GM23338 (cell line): ENCODE measurements at regions not wholly inside any gene's neighbourhood (a gene's known extent, or its start where the extent isn't known, plus 50 kb on each side); places are given as distances from the start of the nearest gene placed in this dataset.

Experiments
- ATAC-seq: fragments of 200-7000 bp; cut with Tn5 transposase; 3 replicates; pipeline ENCODE4 v1.9.1; 2020
- DNase-seq: peaks from one replicate; pipeline ENCODE4 v3.0.0-alpha.2; 2015; ENCODE audit warnings: low spot score
- H2AFZ ChIP-seq: fragments of 200-600 bp; sonication (generic); 2 replicates; pipeline ENCODE4 v1.8.0; 2016; ENCODE audit warnings: antibody characterized with exemption, mild to moderate bottlenecking, moderate library complexity
- H3F3A ChIP-seq: fragments of 200-600 bp; sonication (generic); replicated peaks from 2 replicates; pipeline ENCODE4 v1.8.0; 2017; ENCODE audit warnings: antibody characterized with exemption, mixed run types, low read depth
- H3K27ac ChIP-seq: fragments of 200-600 bp; sonication (generic); 2 replicates; pipeline ENCODE4 v1.6.1; 2016; ENCODE audit warnings: low read depth
- H3K27me3 ChIP-seq: fragments of 200-600 bp; sonication (generic); 2 replicates; pipeline ENCODE4 v1.8.0; 2016; ENCODE audit warnings: mild to moderate bottlenecking, mixed run types, moderate library complexity; ENCODE audit not compliant: insufficient read depth
- H3K36me3 ChIP-seq: fragments of 200-600 bp; sonication (generic); 2 replicates; pipeline ENCODE4 v1.8.0; 2016; ENCODE audit warnings: mild to moderate bottlenecking; ENCODE audit not compliant: insufficient read depth
- H3K4me1 ChIP-seq: fragments of 200-600 bp; sonication (generic); 2 replicates; pipeline ENCODE4 v1.8.0; 2016; ENCODE audit warnings: mild to moderate bottlenecking, moderate library complexity; ENCODE audit not compliant: insufficient read depth
- H3K4me2 ChIP-seq: fragments of 200-600 bp; sonication (generic); 2 replicates; pipeline ENCODE4 v1.7.1; 2017; ENCODE audit warnings: mixed run types
- H3K4me3 ChIP-seq: fragments of 200-600 bp; sonication (generic); 2 replicates; pipeline ENCODE4 v1.6.1; 2016; ENCODE audit warnings: mixed run types
- H3K79me2 ChIP-seq: fragments of 200-600 bp; sonication (generic); replicated peaks from 2 replicates; pipeline ENCODE4 v1.8.0; 2017; ENCODE audit warnings: mild to moderate bottlenecking; ENCODE audit not compliant: insufficient read depth
- H3K9me2 ChIP-seq: fragments of 200-600 bp; sonication (generic); 2 replicates; pipeline ENCODE4 v1.8.0; 2017; ENCODE audit not compliant: insufficient read depth
- H4K20me1 ChIP-seq: fragments of 200-600 bp; sonication (generic); replicated peaks from 2 replicates; pipeline ENCODE4 v1.8.0; 2017; ENCODE audit warnings: mild to moderate bottlenecking; ENCODE audit not compliant: insufficient read depth
- H3K27ac Mint-ChIP-seq: 2 replicates; pipeline ENCODE4 v1.8.0; 2020; ENCODE audit warnings: inconsistent platforms, mild to moderate bottlenecking, moderate library complexity, mixed read lengths
- H3K27me3 Mint-ChIP-seq: 3 replicates; pipeline ENCODE4 v1.8.0; 2022; ENCODE audit warnings: low read depth, mild to moderate bottlenecking, moderate library complexity, mixed read lengths, inconsistent platforms; ENCODE audit not compliant: insufficient read depth, poor library complexity
- H3K36me3 Mint-ChIP-seq: 3 replicates; pipeline ENCODE4 v1.8.0; 2021; ENCODE audit warnings: low read depth, mild to moderate bottlenecking, inconsistent platforms, moderate library complexity, mixed read lengths
- H3K4me1 Mint-ChIP-seq: 3 replicates; pipeline ENCODE4 v1.8.0; 2020; ENCODE audit warnings: mild to moderate bottlenecking, inconsistent platforms, mixed read lengths
- H3K4me3 Mint-ChIP-seq: 3 replicates; pipeline ENCODE4 v1.8.0; 2021; ENCODE audit warnings: moderate library complexity, mild to moderate bottlenecking, inconsistent platforms, mixed read lengths
- H3K9me3 Mint-ChIP-seq: 3 replicates; pipeline ENCODE4 v1.8.0; 2020; ENCODE audit warnings: moderate library complexity, mild to moderate bottlenecking, inconsistent platforms, mixed read lengths
- CREB1 ChIP-seq: fragments of 250-450 bp; sonication (Bioruptor Pico); IDR thresholded peaks from 2 replicates; pipeline ENCODE4 v1.5.0; 2020; ENCODE audit warnings: low read depth, mild to moderate bottlenecking, moderate library complexity
- CTCF ChIP-seq, 2 experiments: fragments of 200-600 bp in 1 of 2; sonication (generic) in 1 of 2; conservative IDR thresholded peaks; 2 replicates each; pipeline versions ENCODE4 v1.5.1 to v1.6.1; 2016 to 2017; ENCODE audit warnings: antibody characterized with exemption in 2 of 2, low read depth in 2 of 2, mild to moderate bottlenecking in 2 of 2, moderate library complexity in 1 of 2
- ETS1 ChIP-seq: IDR thresholded peaks from 2 replicates; pipeline ENCODE4 v1.6.1; 2016; ENCODE audit warnings: antibody characterized with exemption
- EZH2 ChIP-seq: fragments of 200-600 bp; sonication (generic); IDR thresholded peaks from one replicate; pipeline ENCODE4 v1.8.0; 2017; ENCODE audit warnings: antibody characterized with exemption, mild to moderate bottlenecking, low read depth; ENCODE audit not compliant: unreplicated experiment
- EZH2phosphoT487 ChIP-seq: fragments of 200-600 bp; sonication (generic); IDR thresholded peaks from one replicate; pipeline ENCODE4 v1.8.1; 2018; ENCODE audit warnings: antibody characterized with exemption; ENCODE audit not compliant: unreplicated experiment
- JUNB ChIP-seq: IDR thresholded peaks from one replicate; pipeline ENCODE4 v1.6.1; 2016; ENCODE audit warnings: antibody characterized with exemption; ENCODE audit not compliant: unreplicated experiment
- NANOG ChIP-seq: IDR thresholded peaks from 2 replicates; pipeline ENCODE4 v1.6.1; 2016; ENCODE audit warnings: antibody characterized with exemption, borderline replicate concordance
- POLR2AphosphoS5 ChIP-seq: IDR thresholded peaks from 2 replicates; pipeline ENCODE4 v1.6.1; 2016; ENCODE audit warnings: antibody characterized with exemption, low read depth
- STAT1 ChIP-seq: IDR thresholded peaks from one replicate; pipeline ENCODE4 v1.6.1; 2016; ENCODE audit warnings: antibody characterized with exemption; ENCODE audit not compliant: unreplicated experiment
- ZNF114 ChIP-seq: fragments of 250-450 bp; sonication (Bioruptor Pico); IDR thresholded peaks from 2 replicates; pipeline ENCODE4 v1.5.0; 2020; ENCODE audit warnings: mild to moderate bottlenecking, moderate library complexity
- ZNF331 ChIP-seq: fragments of 250-450 bp; sonication (Bioruptor Pico); IDR thresholded peaks from 2 replicates; pipeline ENCODE4 v1.5.0; 2020; ENCODE audit warnings: low read depth, mild to moderate bottlenecking, moderate library complexity
- TF ChIP-seq, protein P1 (sequence below): fragments of 250-450 bp; sonication (Bioruptor Pico); IDR thresholded peaks from 2 replicates; pipeline ENCODE4 v1.5.0; 2020; ENCODE audit warnings: mild to moderate bottlenecking, moderate library complexity
- TF ChIP-seq, protein P2 (sequence below): IDR thresholded peaks from one replicate; pipeline ENCODE4 v1.6.1; 2018; ENCODE audit warnings: antibody characterized with exemption; ENCODE audit not compliant: unreplicated experiment

DNA sequence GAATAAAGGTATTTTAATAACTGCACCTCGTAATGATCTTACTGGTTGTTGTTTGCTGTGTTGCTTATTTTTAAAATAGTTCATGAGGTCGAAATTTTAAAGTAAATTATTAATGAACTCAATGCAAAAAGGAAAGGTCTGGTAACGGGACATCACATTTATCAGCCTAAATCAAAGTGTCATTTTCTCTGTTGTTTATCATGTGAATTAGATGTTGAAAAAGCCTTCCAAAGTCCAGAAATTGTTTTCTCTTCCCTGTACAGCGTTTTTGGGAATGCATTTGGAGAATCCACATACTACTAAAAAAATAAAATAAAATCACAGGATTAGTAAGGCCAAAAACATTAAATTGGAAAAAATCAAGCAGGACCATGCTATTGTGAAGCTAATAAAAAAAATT lies 339.2 kb upstream of the NECTIN3 start:
- no peak for DNase-seq
- Histone ChIP-seq H3K36me3 (no peaks in the 10 kb centered on the region), H3F3A (no peaks in the 10 kb centered on the region), H3K4me2 (no peak overlapping the region), H3K4me3 (no peak overlapping the region), H3K4me1 (no peaks in the 10 kb centered on the region), H3K27me3 (no peaks in the 10 kb centered on the region), H3K9me2 (no peaks in the 10 kb centered on the region), H3K27ac (no peak overlapping the region), H3K79me2 (no peaks in the 10 kb centered on the region), H4K20me1 (no peaks in the 10 kb centered on the region), H2AFZ (no peak overlapping the region)
- no peaks in the 10 kb centered on the region for H3K9me3 Mint-ChIP-seq
- H3K27me3 Mint-ChIP-seq = no peaks in the 10 kb centered on the region
- H3K4me1 Mint-ChIP-seq = peaks cover 5% of the 10 kb centered on the region; the same call in 2 of the 3 replicates
- H3K27ac Mint-ChIP-seq = no peak overlapping the region
- no peak overlapping the region for H3K4me3 Mint-ChIP-seq
- ATAC-seq = no peak
- TF ChIP-seq STAT1 = no peak
- TF ChIP-seq, protein P1, sequence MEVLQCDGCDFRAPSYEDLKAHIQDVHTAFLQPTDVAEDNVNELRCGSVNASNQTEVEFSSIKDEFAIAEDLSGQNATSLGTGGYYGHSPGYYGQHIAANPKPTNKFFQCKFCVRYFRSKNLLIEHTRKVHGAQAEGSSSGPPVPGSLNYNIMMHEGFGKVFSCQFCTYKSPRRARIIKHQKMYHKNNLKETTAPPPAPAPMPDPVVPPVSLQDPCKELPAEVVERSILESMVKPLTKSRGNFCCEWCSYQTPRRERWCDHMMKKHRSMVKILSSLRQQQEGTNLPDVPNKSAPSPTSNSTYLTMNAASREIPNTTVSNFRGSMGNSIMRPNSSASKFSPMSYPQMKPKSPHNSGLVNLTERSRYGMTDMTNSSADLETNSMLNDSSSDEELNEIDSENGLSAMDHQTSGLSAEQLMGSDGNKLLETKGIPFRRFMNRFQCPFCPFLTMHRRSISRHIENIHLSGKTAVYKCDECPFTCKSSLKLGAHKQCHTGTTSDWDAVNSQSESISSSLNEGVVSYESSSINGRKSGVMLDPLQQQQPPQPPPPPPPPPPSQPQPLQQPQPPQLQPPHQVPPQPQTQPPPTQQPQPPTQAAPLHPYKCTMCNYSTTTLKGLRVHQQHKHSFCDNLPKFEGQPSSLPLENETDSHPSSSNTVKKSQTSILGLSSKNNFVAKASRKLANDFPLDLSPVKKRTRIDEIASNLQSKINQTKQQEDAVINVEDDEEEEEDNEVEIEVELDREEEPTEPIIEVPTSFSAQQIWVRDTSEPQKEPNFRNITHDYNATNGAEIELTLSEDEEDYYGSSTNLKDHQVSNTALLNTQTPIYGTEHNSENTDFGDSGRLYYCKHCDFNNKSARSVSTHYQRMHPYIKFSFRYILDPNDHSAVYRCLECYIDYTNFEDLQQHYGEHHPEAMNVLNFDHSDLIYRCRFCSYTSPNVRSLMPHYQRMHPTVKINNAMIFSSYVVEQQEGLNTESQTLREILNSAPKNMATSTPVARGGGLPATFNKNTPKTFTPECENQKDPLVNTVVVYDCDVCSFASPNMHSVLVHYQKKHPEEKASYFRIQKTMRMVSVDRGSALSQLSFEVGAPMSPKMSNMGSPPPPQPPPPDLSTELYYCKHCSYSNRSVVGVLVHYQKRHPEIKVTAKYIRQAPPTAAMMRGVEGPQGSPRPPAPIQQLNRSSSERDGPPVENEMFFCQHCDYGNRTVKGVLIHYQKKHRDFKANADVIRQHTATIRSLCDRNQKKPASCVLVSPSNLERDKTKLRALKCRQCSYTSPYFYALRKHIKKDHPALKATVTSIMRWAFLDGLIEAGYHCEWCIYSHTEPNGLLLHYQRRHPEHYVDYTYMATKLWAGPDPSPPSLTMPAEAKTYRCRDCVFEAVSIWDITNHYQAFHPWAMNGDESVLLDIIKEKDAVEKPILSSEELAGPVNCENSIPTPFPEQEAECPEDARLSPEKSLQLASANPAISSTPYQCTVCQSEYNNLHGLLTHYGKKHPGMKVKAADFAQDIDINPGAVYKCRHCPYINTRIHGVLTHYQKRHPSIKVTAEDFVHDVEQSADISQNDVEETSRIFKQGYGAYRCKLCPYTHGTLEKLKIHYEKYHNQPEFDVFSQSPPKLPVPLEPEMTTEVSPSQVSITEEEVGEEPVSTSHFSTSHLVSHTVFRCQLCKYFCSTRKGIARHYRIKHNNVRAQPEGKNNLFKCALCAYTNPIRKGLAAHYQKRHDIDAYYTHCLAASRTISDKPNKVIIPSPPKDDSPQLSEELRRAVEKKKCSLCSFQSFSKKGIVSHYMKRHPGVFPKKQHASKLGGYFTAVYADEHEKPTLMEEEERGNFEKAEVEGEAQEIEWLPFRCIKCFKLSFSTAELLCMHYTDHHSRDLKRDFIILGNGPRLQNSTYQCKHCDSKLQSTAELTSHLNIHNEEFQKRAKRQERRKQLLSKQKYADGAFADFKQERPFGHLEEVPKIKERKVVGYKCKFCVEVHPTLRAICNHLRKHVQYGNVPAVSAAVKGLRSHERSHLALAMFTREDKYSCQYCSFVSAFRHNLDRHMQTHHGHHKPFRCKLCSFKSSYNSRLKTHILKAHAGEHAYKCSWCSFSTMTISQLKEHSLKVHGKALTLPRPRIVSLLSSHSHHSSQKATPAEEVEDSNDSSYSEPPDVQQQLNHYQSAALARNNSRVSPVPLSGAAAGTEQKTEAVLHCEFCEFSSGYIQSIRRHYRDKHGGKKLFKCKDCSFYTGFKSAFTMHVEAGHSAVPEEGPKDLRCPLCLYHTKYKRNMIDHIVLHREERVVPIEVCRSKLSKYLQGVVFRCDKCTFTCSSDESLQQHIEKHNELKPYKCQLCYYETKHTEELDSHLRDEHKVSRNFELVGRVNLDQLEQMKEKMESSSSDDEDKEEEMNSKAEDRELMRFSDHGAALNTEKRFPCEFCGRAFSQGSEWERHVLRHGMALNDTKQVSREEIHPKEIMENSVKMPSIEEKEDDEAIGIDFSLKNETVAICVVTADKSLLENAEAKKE (CRISPR knock-in tag) = no peak
- TF ChIP-seq CREB1 = no peak
- TF ChIP-seq CTCF (conservative IDR thresholded peaks at IDR 0.05; ENCODE audit: low read depth in 2 of 2) = no peak
- TF ChIP-seq NANOG = no peak
- TF ChIP-seq ETS1 = no peak
- no peak for TF ChIP-seq EZH2
- TF ChIP-seq ZNF114 = no peak
- TF ChIP-seq POLR2AphosphoS5 = no peak
- TF ChIP-seq, protein P2, sequence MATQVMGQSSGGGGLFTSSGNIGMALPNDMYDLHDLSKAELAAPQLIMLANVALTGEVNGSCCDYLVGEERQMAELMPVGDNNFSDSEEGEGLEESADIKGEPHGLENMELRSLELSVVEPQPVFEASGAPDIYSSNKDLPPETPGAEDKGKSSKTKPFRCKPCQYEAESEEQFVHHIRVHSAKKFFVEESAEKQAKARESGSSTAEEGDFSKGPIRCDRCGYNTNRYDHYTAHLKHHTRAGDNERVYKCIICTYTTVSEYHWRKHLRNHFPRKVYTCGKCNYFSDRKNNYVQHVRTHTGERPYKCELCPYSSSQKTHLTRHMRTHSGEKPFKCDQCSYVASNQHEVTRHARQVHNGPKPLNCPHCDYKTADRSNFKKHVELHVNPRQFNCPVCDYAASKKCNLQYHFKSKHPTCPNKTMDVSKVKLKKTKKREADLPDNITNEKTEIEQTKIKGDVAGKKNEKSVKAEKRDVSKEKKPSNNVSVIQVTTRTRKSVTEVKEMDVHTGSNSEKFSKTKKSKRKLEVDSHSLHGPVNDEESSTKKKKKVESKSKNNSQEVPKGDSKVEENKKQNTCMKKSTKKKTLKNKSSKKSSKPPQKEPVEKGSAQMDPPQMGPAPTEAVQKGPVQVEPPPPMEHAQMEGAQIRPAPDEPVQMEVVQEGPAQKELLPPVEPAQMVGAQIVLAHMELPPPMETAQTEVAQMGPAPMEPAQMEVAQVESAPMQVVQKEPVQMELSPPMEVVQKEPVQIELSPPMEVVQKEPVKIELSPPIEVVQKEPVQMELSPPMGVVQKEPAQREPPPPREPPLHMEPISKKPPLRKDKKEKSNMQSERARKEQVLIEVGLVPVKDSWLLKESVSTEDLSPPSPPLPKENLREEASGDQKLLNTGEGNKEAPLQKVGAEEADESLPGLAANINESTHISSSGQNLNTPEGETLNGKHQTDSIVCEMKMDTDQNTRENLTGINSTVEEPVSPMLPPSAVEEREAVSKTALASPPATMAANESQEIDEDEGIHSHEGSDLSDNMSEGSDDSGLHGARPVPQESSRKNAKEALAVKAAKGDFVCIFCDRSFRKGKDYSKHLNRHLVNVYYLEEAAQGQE = no peak
- no peak for TF ChIP-seq EZH2phosphoT487
- TF ChIP-seq JUNB = no peak
- TF ChIP-seq ZNF331 (CRISPR knock-in tag) = no peak
- H3K36me3 Mint-ChIP-seq = peaks cover 8% of the 10 kb centered on the region; the same call in 2 of the 3 replicates
